AML-193 (cell line): ENCODE measurements at regions not wholly inside any gene's neighbourhood (a gene's known extent, or its start where the extent isn't known, plus 50 kb on each side); places are given as distances from the start of the nearest gene placed in this dataset.
"Not testable (repeated sequence)": the region's sequence is repeated elsewhere in the genome, so short reads cannot be mapped to it uniquely, and the experiment has no call there.

Source experiments
- DNase-seq, 2 experiments: peaks; one replicate each; lab custom pipeline; 2025; lab: John Stamatoyannopoulos, UW

DNA sequence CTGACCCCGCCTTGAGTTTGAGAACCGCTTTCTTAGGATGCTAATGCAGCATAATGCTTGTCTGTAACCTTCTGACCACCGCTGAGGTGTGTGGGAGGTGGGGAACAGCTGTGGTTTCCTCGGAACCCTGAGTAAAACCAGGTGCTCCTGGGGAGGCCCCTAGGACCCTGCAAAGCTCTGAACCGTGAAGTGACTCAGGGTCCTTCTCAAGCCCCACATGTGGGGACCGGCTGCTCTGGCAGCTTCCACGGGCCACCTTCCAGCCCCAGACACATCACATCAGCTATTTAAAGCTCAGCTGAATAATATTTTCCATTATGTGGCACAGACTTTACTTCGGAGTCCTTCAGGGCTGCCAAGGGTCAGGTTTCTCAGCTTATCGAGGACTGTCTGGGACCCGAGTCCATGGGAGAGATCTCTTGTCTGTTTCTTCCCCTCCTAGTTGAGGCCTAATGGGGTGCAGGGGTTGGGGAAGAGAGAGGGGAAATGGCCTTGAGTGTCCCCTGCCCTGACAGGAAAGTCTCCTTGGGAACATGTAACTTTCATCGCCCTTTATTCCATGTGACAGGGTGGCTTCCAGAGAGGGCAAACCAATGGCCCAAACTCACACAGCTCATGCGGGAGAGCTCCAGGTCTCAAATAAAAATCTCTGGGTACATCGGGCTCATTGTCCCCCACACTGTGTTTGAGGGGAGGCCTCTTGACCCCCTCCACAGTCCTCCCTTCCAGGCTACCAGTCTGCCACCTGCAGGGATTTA is 186.1 kb upstream of the SLC24A3 start:
- DNase-seq = no peak

DNA sequence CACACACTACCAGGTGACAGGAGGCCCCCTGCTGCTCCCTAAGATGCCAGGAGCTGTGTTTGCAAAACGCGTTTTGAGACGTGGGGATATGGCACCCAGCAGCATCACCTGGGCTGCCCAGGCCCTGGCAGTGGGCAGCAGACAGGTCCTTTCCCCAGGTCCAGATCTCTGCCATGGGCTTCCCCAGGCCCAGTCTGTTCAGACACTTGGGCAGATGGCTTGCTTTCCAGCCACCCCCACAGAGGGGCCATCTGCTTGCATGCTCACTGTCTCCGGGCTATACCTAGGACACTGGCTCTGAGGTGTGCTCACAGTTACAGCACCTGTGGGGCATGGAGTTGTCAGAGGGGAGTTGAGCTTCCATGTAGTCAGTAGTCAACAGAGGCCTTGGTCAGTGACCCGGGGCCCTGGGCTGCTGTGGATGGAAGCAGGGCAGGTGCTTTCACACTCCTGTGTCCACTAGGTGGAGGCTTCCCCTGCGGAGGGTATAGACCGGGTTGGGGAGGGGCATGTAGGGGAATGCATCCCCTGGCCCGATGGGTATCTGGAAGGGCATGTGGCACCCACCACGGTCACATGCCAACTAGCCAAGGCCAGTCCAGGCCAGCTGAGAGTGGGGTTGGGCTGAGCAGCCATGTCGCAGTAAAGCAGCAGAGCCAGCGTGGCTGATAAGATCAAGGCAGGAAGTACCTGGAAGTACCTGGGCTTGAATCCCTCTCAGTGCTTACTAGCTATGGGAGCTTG is 185.4 kb upstream of the SLC24A3 start:
- DNase-seq = no peak

DNA sequence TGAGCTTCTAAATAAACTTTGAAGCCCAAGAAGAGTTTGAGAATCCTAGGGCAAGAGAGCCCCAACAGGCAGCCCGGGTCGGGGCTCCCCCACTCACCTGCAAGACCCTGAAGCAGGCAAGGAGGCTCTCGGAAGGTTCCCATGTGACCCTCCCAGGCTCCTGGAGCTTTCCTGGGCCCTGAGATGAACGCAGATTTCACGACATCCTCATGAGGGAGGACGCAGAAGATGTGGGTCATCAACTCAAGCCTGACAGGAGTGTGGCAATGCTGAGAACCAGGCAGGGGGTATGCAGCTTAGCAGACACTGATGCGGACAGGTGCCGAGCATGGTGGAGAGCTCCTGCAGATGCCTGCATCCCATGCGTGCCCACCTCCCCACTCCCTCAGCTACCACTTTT is 184.5 kb upstream of the SLC24A3 start:
- no peak for DNase-seq

DNA sequence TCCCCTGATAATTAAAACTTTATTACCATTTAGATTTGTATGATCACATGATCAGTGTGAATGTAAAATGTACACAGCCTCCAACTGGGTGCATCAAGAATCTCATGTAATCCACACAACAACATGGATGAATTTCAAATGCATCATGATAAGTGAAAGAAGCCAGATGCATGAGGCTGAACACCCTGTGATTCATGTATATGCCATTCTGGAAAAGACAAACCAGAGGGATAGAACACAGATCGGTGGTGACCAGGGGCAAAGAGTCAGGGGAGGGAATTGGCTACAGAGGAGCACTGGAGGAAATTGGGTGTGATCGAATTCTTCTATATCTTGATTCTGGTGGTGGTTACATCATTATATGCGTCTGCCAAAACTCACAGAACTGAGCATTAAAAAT is 170.7 kb upstream of the SLC24A3 start:
- no peak for DNase-seq

DNA sequence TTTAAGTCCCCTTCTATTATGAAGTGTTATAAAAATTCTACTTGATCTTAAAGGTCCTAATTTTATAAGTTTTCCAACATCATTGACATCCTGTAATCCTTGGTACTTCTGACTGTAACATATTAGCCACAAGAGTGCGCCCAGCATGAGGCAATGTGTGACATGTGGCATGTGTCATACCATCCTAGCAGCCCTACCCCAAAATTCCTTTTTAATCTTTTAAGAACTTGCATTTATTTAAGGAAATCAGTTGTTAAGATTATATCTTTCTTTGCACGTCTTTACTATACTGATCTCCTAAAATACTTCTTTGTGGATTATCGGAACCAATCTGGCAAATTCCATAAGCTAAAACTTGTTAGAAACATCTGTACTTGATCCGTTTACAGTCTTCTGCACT is 167.1 kb upstream of the SLC24A3 start:
- DNase-seq = no peak

DNA sequence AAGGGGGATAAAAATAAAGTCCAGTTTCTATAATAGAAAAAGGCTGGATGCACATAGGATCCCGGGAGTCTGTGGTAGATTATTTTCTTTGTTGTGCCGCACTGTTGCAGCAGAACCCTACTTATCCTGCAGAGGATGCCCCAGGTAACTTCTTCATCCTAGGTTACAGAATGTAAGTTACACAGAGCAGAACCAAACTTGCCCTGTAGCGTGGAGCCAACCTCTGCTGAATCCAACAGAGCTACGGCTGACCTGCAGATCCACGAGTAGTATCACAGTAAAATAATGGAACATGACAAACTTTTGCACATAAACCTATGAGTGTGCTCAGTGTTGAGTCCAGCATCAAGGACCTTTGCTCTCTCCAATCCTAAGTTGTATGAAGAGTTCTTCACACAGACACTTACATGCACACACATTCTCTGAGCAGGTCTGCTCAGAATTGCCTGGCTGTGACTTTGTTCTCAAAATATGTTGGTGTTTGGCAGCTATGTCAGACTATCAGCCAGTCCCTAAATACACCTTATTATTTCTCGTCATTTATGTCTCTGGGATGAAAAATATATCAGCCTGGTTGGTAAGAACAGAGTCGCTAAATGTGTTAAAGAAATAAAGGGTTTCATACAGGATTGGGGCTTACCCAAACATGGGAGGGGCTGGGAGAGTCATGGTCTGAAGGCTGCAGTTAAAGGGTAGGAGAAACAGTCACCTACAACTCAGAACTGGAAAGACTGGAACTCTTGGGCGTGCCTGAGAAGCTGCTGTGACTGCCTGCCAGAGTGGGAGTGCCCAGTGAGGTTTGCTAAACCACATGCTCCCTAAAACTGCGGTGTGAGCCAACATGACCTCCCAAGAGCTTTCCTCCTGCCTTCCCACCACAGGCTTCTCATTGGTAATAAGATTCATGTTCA is 165.1 kb upstream of the SLC24A3 start:
- no peak for DNase-seq

DNA sequence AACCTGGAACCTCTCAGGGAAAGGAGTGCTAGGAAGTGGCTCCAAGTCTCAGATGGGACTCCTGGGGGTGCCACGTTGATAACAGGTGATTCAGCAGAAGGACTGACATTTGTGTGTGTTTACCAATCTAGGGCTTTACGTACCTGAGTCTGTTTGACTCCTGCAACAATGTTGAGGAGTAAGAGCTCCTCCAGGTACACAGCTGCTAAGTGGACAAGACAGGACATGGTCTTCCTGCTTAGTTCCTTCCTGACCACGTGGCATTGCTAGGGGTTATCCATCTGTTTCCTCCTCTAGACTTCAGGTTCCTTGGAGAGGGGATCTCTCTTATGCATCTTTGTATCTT is 164.5 kb upstream of the SLC24A3 start:
- no peak for DNase-seq

DNA sequence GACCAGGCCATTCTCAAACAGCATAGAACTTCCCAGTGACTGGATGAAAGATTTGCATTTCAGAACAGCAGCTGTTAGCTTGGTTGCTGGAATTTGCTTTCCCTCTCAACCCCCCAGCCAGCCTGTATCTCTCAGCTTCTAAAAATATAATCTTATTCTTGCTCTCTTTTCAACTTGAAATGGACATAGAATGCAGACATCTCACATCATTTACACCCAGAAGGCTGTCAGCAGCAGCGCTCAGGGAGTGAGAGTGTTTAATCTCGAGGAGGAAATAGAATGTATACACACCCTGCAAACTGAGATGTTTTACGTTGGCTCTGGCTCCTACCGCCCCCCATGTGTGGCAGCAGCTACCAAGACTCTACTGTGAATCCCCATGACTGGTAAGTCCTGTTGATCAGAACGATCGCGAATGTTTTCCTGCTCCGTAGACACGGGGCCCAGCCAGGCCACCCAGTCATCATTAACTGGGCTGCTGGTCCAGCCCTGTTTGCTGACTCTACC is 163.4 kb upstream of the SLC24A3 start:
- no peak for DNase-seq

DNA sequence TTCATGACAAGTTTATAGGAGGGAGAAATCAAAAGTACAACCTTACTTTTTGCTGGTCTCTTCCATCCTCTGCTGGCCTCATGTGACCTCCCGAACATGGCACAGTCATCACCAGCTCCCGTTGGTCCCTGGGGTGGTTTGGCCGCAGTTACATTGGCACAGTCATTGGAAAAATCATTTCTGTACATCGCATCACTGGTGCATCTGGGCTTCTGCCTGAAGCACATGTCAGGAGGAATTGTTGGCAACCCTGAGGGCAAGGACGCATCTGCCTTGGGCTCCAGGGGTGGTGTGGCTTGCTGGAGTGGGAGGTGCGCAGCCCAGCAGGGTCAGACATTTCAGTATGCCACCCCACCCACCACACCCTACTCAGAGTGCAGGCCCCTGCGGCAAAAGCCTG is 162.9 kb upstream of the SLC24A3 start:
- DNase-seq = no peak

DNA sequence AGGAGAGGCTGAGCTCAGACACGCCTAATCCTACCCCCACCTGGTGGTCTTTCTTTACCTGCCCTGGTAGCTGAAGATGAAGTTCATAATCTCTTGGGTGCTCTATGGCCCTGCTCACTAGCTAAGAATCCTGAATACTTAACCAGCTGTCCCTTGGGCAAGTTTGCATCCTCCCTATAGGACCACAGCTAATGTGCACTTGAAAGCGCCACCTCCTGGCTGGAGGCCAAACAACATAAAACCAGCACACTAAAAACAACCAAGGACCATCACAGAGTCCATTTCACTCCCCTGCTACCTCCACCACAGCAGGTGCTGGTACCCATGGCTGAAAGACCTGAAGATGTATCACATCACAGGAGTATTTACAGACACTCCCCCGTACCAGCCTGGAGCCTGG is 155.5 kb upstream of the SLC24A3 start:
- no peak for DNase-seq

DNA sequence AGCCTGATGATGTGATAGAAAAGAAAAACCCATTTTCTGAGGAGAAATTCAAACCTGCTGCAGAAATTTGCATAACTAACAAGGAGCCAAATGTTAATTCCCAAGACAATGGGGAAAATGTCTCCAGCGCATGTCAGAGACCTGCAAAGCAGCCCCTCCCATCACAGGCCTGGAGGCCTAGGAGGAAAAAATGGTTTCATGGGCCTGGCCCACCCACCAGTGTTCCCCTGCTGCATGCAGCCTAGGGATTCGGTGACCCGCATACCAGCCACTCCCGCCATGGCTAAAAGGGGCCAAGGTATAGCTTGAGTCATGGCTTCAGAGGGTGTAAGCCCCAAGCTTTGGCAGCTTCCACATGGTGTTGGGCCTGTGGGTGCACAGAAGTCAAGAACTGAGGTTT is 147.7 kb upstream of the SLC24A3 start:
- DNase-seq = not testable (repeated sequence)

DNA sequence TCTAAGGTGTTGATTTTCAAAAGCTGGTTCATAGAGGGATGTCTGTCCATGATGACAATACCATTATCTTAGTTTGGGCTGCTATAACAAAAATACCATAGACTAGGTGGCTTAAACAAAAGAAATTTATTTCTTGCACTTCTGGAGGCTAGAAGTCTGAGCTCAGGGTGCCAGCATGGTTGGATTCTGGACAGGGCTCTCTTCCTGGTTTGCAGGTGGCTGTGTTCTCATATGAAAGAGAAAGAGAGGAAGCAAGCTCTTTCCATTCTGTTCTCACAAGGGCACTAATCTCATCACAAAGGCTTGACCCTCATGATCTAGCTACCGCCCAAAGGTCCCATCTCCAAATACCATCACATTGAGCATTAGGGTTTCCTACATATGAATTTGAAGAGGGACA is 144.5 kb upstream of the SLC24A3 start:
- no peak for DNase-seq

DNA sequence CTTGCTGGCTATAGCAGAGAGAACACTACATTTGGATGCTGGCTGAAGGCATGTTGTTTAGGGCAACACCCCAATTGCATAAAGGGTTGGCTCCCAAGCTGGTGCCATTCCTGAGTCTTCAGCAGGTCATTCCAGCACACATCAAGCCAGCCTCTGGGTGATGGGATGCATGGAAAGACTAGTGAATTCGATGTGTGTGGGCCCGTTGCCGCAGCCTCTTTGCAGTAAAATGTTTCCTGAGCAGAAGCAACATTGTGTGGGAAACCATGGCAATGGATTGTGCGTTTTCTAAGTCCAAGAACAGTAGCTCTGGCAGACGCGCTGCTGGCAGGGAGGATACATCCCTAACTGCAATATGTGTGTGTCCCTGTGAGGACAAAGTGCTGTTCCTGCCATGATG is 142.4 kb upstream of the SLC24A3 start:
- DNase-seq = no peak

DNA sequence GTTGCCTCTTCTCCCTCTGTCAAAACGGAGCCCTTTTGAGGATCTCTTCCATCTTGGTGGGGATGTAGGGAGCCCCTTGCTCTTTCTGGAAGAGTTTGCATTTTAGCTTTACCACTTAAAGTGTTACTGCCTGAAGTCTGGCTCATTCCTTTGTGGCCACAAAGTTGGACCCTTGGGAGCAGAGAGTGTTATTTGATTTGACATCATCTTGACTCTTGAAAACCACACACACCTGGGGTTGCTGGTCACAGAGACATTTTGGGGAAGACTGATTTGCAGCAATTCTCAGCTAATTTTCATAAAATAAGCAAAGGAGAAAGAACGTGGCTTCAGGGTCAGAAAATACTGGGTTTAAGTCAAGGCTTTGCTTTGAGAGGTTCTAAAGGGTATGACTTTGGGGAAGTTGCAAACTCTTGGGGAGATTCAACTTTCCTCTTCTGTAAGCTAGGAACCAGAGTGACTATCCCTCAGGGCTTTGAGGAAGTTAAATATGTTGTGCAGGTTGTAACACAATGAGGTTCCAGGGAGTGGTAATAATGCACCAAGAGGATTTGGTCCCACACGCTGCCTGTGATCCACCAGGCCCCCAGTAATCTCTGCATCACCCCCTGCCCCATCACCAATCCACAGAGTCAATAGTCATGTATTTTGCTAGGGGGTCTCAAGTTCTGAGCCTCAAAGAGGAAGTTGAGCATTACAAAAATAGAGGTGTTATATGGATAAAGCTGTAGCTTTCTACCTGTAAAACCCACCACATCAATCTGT is 141.6 kb upstream of the SLC24A3 start:
- peak; percentile 51 to 59 for DNase-seq

DNA sequence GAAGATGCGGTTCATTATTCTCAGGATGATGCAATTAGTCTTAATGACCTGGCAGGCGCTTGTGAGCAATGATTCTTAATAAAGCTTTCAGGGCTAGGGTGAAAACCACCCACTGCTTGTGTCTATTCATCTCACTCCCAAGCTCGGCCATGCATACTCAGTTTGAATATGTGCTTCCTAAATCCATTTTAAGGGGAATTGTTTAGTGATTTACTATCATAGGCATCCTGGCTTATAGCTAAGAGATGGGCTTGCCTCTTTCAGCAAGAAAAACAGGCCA is 141.1 kb upstream of the SLC24A3 start:
- no peak for DNase-seq

DNA sequence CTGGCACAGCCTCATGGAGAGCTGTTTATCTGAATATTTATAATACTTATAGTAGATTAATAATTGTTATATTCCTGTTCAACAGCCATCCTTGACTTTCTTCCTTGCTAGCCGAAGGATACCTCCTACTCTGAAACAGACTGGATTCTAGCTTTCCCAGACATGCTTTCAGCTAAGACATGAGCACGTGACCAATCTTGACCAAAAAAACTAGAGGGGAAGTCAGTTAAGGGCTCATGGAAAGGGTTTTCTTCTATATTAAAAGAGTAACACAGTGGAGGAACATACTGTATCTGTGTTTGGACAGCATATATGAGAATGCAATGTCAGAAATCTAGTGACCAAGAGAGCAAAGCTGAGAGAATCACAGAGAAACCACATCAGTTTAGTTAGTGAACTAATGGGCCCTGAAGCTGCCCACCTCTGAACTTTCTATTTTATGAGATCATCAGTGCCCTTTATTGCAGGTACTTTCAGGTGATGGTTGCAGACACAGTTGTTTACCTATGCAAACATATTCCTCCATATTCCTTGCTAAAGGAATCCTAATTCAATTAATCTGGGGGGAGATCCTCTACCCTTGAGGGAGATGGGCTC is 140.4 kb upstream of the SLC24A3 start:
- DNase-seq = no peak

DNA sequence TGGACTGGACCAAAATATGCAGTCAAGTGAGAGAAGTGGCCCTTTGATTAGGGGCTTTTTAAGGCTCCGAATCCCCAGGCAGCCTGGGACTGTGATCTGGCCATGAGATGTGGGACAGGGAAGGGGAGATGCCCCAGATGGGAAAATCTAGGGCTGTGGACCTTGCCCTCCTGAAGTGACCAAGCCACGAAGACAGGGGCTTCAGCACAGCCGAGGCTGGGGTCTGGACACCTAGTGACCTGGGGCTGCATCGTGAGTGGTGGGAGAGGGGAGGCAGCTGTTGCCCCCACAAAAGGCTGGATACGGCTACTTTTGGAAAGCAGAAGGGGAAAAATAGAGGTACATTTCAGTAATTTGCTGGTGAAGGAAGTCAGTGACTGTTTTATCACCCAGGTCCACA is 139.5 kb upstream of the SLC24A3 start:
- DNase-seq = no peak

DNA sequence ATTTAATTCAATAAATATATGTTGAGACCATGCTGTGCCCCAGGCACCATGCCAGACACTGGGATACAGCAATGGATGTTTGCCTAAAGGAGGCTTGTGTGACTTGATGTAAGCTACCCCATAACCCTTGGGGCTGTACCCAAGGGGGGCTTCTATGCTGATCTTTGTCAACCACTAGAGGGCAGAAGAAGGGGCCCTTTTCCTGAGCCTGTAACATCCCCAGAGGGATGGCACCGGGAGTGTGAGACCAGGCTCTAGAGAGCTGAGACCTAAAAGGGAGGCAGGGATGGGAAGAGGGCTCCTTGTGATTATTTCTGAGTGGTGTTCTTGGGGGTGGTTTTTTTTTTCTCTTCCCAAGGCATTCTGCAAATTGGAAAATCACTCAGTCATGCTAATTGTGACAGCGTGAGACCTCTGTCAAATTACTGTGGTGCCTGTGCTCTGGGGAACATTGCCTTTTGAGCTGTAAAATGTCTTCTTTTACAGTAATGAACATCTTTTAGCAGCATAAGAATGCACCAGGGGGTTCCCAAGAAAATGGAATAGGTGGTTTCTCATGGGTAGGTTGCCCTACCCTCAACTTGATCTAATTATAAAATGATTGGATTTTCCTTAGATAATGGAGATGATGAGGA is 138.7 kb upstream of the SLC24A3 start:
- no peak for DNase-seq

DNA sequence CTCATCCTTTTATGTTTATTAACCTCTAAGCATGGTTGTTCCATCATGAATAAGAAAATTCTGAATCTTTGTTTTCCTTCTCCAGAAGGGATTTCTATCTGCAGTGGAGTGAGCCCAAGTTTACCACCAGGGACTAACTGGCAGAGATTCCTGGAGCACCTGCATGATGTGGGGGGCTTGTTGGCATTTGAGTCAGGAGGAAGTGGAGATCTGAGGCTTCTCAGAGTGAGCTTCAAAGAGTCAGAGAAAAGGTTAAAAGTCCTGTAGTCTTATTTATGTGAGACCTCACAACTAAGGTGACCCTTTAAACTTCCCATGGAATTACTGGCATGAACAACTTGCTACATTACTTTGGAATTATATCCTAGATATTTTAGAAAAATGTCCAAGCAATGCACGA is 138.1 kb upstream of the SLC24A3 start:
- no peak for DNase-seq

DNA sequence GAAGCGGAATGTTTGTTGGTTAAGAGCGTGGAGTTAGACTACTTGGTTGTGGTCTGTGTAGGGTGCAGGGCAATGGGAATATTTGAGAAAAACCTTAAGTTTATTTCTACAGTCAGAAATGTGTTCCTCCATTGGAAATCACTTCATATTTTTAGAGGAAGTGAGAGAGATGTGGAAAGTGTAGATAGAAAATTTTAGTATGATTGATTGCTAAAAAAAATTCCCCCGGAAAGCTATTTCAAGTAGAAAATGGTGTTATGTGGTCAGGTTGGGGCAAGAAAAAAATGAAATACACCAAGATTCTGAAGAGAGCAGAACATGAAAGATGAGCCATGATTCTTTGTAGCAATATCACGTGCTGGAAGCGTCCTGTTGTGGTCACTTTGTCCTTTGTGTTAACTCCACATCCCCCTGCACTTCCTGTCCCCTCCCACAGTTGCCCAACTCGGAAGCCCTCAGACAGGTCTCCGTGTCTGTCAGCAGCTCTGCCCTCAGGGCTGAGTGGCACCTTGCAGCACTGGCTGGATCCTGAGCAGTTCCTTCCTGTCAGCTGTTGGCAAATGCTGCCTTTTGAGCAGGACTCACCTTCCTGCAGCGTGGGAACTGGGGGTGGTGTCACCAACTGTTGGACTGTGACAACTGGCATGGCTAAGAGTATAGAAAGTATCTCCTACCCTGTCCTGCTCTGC is 137.5 kb upstream of the SLC24A3 start:
- peak; percentile 93 to 94 for DNase-seq
